HCT116 (cell line): ENCODE measurements at regions not wholly inside any gene's neighbourhood (a gene's known extent, or its start where the extent isn't known, plus 50 kb on each side); places are given as distances from the start of the nearest gene placed in this dataset.

Experiments
- ATAC-seq: fragments of 200-7000 bp; cut with Tn5 transposase; 2 replicates; pipeline ENCODE4 v1.9.1; 2020; ENCODE audit warnings: mild to moderate bottlenecking, moderate library complexity
- BruUV-seq: library from RNA; stranded (reverse); fragments of 400-500 nt; replicated peaks from 2 replicates; lab custom pipeline; 2021; lab: Mats Ljungman, UMichigan
- CTCF ChIA-PET: fragments of 300-600 bp; sonication (Branson Sonifier 250); formaldehyde crosslinking; loops from one replicate; lab custom pipeline; 2021; ENCODE audit warnings: antibody characterized with exemption; lab: Charles Lee
- POLR2A ChIA-PET: fragments of 300-600, 350-600 bp; sonication (Branson Sonifier 250); formaldehyde crosslinking; loops from one replicate; lab custom pipeline; 2021; ENCODE audit warnings: antibody characterized with exemption; lab: Charles Lee
- RAD21 ChIA-PET, 2 experiments: fragments of 300-600 bp; sonication (Branson Sonifier 250); formaldehyde crosslinking; loops; one replicate each; lab custom pipeline; 2023; ENCODE audit warnings: low total read pairs in 2 of 2; ENCODE audit not compliant: uncharacterized antibody in 2 of 2, unreplicated experiment in 2 of 2, low non-redundant PET in 1 of 2; lab: Charles Lee
- DNase-seq: peaks from one replicate; pipeline ENCODE4 v3.0.0-alpha.2; 2010; ENCODE audit warnings: low read depth, low spot score
- H2AFZ ChIP-seq: fragments of 200-600 bp; shearing (Covaris generic), sonication (generic); 2 replicates; pipeline ENCODE4 v1.6.1; 2017; ENCODE audit warnings: low read depth, mixed run types, mixed read lengths, antibody characterized with exemption, low read length; ENCODE audit not compliant: poor library complexity, severe bottlenecking
- H3K27ac ChIP-seq: 2 replicates; pipeline ENCODE4 v1.5.1; 2012; ENCODE audit warnings: low read depth, low read length
- H3K27me3 ChIP-seq: fragments of 200-600 bp; sonication (generic); 2 replicates; pipeline ENCODE4 v1.6.1; 2016; ENCODE audit warnings: mixed run types, low read length, mixed read lengths; ENCODE audit not compliant: insufficient read depth
- H3K36me3 ChIP-seq, 2 experiments: fragments of 200-500 bp in 1 of 2; fragments of 200-600 bp in 1 of 2; sonication (Bioruptor generic) in 1 of 2; sonication (generic) in 1 of 2; 2 replicates each; pipeline versions ENCODE4 v1.5.1 to v1.6.1; 2014 to 2016; ENCODE audit warnings: low read length in 2 of 2, inconsistent platforms in 1 of 2, mixed read lengths in 1 of 2, mixed run types in 1 of 2; ENCODE audit not compliant: insufficient read depth in 2 of 2, control insufficient read depth in 1 of 2
- H3K4me1 ChIP-seq, 2 experiments: fragments of 200-600 bp in 1 of 2; sonication (generic) in 1 of 2; 2 replicates each; pipeline versions ENCODE4 v1.5.1 to v1.6.1; 2012 to 2017; ENCODE audit warnings: low read length in 2 of 2, inconsistent platforms in 1 of 2, mild to moderate bottlenecking in 1 of 2, mixed read lengths in 1 of 2, mixed run types in 1 of 2, moderate library complexity in 1 of 2; ENCODE audit not compliant: insufficient read depth in 2 of 2, control insufficient read depth in 1 of 2
- H3K4me2 ChIP-seq: fragments of 200-600 bp; sonication (generic); 2 replicates; pipeline ENCODE4 v1.6.1; 2017; ENCODE audit warnings: mixed run types, low read length, mixed read lengths
- H3K4me3 ChIP-seq, 2 experiments: fragments of 200-600 bp in 1 of 2; sonication (generic) in 1 of 2; replicated peaks in 1 of 2; 2 replicates each; pipeline ENCODE4 v1.5.1; 2011 to 2016; ENCODE audit warnings: low read length in 2 of 2, control low read depth in 1 of 2, low read depth in 1 of 2, mild to moderate bottlenecking in 1 of 2, mixed read lengths in 1 of 2, mixed run types in 1 of 2
- H3K79me2 ChIP-seq: fragments of 200-600 bp; sonication (generic); 2 replicates; pipeline ENCODE4 v1.6.1; 2017; ENCODE audit warnings: mild to moderate bottlenecking, mixed run types, low read length, moderate library complexity, mixed read lengths; ENCODE audit not compliant: insufficient read depth
- H3K9ac ChIP-seq: fragments of 200-600 bp; sonication (generic); 2 replicates; pipeline ENCODE4 v1.6.1; 2016; ENCODE audit warnings: low read length, mixed read lengths
- H3K9me2 ChIP-seq: fragments of 200-600 bp; sonication (generic), shearing (Covaris generic); 2 replicates; pipeline ENCODE4 v1.6.1; 2017; ENCODE audit warnings: mixed run types, mild to moderate bottlenecking, moderate library complexity; ENCODE audit not compliant: insufficient read depth
- H3K9me3 ChIP-seq, 2 experiments: fragments of 200-500 bp in 1 of 2; fragments of 200-600 bp in 1 of 2; sonication (Bioruptor generic) in 1 of 2; sonication (generic) in 1 of 2; 2 replicates each; pipeline ENCODE4 v1.6.1; 2014 to 2017; ENCODE audit warnings: low read length in 2 of 2, mixed read lengths in 2 of 2, inconsistent platforms in 1 of 2, low read depth in 1 of 2, mild to moderate bottlenecking in 1 of 2, mixed run types in 1 of 2, moderate library complexity in 1 of 2; ENCODE audit not compliant: control insufficient read depth in 1 of 2, insufficient read depth in 1 of 2
- H4K20me1 ChIP-seq: fragments of 200-600 bp; sonication (generic), shearing (Covaris generic); 2 replicates; pipeline ENCODE4 v1.6.1; 2017; ENCODE audit warnings: mixed run types, mild to moderate bottlenecking, moderate library complexity; ENCODE audit not compliant: insufficient read depth
- CEBPB ChIP-seq: IDR thresholded peaks from 2 replicates; pipeline ENCODE4 v1.6.1; 2012; ENCODE audit warnings: low read depth
- JUND ChIP-seq: IDR thresholded peaks from 2 replicates; pipeline ENCODE4 v1.6.1; 2012
- SP1 ChIP-seq: IDR thresholded peaks from 2 replicates; pipeline ENCODE4 v1.6.1; 2012; ENCODE audit warnings: low read depth
- SRF ChIP-seq: IDR thresholded peaks from 2 replicates; pipeline ENCODE4 v1.6.1; 2012; ENCODE audit warnings: low read depth
- TCF7L2 ChIP-seq: IDR thresholded peaks from 2 replicates; pipeline ENCODE4 v1.7.0; 2011; ENCODE audit warnings: borderline replicate concordance, inconsistent platforms; ENCODE audit not compliant: insufficient read depth, insufficient read length; ENCODE audit errors: extremely low read depth
- ZNF274 ChIP-seq: fragments of 200-500 bp; sonication (Bioruptor generic); IDR thresholded peaks from 2 replicates; pipeline ENCODE4 v1.6.1; 2014; ENCODE audit warnings: mild to moderate bottlenecking, low read depth, low read length, inconsistent platforms
- intact Hi-C: fragments of 100-400 bp; cut with micrococcal nuclease; formaldehyde crosslinking; loops from 2 replicates; pipeline ENCODE4 v1.10.0; 2022
- TF ChIP-seq, protein P1 (sequence below), 3 experiments: fragments of 200-600 bp in 1 of 3; sonication (generic) in 1 of 3; IDR thresholded peaks in 2 of 3; conservative IDR thresholded peaks in 1 of 3; 2 replicates each; pipeline ENCODE4 v1.5.1; 2012 to 2017; ENCODE audit warnings: low read depth in 2 of 3, low read length in 2 of 3, antibody characterized with exemption in 1 of 3, borderline replicate concordance in 1 of 3, control low read depth in 1 of 3, mild to moderate bottlenecking in 1 of 3, mixed read lengths in 1 of 3, mixed run types in 1 of 3, moderate library complexity in 1 of 3; ENCODE audit not compliant: insufficient read depth in 1 of 3
- TF ChIP-seq, protein P2 (sequence below): IDR thresholded peaks from 2 replicates; pipeline ENCODE4 v1.6.1; 2012
- TF ChIP-seq, protein P3 (sequence below): IDR thresholded peaks from 2 replicates; pipeline ENCODE4 v1.6.1; 2011; ENCODE audit warnings: mild to moderate bottlenecking, low read length, moderate library complexity; ENCODE audit not compliant: insufficient replicate concordance; ENCODE audit errors: extremely low read depth

- H3K4me3 ChIP-seq, result no peak overlapping the region
- BruUV-seq, result no TSS peak
- H4K20me1 ChIP-seq, result no peaks in the 10 kb centered on the region
- DNase-seq (no peak), ATAC-seq (no peak)
- no peaks in the 10 kb centered on the region for H3K79me2 ChIP-seq
- ChIA-PET RAD21 (no interaction called here), POLR2A (no interaction called here), CTCF (no interaction called here)
- TF ChIP-seq JUND (no peak), ZNF274 (no peak), SP1 (no peak), SRF (no peak)
- TF ChIP-seq, protein P1, sequence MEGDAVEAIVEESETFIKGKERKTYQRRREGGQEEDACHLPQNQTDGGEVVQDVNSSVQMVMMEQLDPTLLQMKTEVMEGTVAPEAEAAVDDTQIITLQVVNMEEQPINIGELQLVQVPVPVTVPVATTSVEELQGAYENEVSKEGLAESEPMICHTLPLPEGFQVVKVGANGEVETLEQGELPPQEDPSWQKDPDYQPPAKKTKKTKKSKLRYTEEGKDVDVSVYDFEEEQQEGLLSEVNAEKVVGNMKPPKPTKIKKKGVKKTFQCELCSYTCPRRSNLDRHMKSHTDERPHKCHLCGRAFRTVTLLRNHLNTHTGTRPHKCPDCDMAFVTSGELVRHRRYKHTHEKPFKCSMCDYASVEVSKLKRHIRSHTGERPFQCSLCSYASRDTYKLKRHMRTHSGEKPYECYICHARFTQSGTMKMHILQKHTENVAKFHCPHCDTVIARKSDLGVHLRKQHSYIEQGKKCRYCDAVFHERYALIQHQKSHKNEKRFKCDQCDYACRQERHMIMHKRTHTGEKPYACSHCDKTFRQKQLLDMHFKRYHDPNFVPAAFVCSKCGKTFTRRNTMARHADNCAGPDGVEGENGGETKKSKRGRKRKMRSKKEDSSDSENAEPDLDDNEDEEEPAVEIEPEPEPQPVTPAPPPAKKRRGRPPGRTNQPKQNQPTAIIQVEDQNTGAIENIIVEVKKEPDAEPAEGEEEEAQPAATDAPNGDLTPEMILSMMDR (IDR thresholded peaks at IDR 0.05 in 2 of 3, conservative IDR thresholded peaks at IDR 0.05 in 1 of 3; ENCODE audit: borderline replicate concordance in 1 of 3, insufficient read depth in 1 of 3, low read depth in 2 of 3, low read length in 2 of 3), result no peak
- H2AFZ ChIP-seq, result no peak overlapping the region
- no peaks in the 10 kb centered on the region for H3K36me3 ChIP-seq
- intact Hi-C loops, result no loop called here
- no peak overlapping the region for H3K27ac ChIP-seq
- no peaks in the 10 kb centered on the region for H3K27me3 ChIP-seq
- H3K4me1 ChIP-seq, result no peaks in the 10 kb centered on the region
- no peaks in the 10 kb centered on the region for H3K9me2 ChIP-seq
- no peaks in the 10 kb centered on the region; a peak in 2 of 4 replicates for H3K9me3 ChIP-seq
- no peak overlapping the region for H3K9ac ChIP-seq
- no peak overlapping the region for H3K4me2 ChIP-seq
Measured at GRCh38 chr3:35486295-35486694, 153.0 kb upstream of the ARPP21 start.

GRCh38 chr3:35487376-35487775 is 151.9 kb upstream of the ARPP21 start:
- no peak overlapping the region for H3K27ac ChIP-seq
- DNase-seq (no peak), ATAC-seq (no peak)
- POLR2A ChIA-PET, result no interaction called here
- TF ChIP-seq, protein P2, sequence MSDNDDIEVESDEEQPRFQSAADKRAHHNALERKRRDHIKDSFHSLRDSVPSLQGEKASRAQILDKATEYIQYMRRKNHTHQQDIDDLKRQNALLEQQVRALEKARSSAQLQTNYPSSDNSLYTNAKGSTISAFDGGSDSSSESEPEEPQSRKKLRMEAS, result no peak
- no peak for TF ChIP-seq TCF7L2
- TF ChIP-seq, protein P3, sequence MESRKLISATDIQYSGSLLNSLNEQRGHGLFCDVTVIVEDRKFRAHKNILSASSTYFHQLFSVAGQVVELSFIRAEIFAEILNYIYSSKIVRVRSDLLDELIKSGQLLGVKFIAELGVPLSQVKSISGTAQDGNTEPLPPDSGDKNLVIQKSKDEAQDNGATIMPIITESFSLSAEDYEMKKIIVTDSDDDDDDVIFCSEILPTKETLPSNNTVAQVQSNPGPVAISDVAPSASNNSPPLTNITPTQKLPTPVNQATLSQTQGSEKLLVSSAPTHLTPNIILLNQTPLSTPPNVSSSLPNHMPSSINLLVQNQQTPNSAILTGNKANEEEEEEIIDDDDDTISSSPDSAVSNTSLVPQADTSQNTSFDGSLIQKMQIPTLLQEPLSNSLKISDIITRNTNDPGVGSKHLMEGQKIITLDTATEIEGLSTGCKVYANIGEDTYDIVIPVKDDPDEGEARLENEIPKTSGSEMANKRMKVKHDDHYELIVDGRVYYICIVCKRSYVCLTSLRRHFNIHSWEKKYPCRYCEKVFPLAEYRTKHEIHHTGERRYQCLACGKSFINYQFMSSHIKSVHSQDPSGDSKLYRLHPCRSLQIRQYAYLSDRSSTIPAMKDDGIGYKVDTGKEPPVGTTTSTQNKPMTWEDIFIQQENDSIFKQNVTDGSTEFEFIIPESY, result no peak
- no peak for TF ChIP-seq SRF
- no peak for TF ChIP-seq CEBPB
- no peaks in the 10 kb centered on the region for H3K36me3 ChIP-seq
- H3K27me3 ChIP-seq, result no peaks in the 10 kb centered on the region
- no TSS peak for BruUV-seq
- H3K4me2 ChIP-seq, result no peak overlapping the region
- H4K20me1 ChIP-seq, result no peaks in the 10 kb centered on the region
- intact Hi-C loops, result no loop called here
- H3K9ac ChIP-seq, result no peak overlapping the region
- H3K4me1 ChIP-seq, result no peaks in the 10 kb centered on the region
- H3K79me2 ChIP-seq, result no peaks in the 10 kb centered on the region
- CTCF ChIA-PET, result no interaction called here
- H3K4me3 ChIP-seq, result no peak overlapping the region
- H3K9me2 ChIP-seq, result no peaks in the 10 kb centered on the region
- peaks cover 0 to 5% of the 10 kb centered on the region in 2 experiments; a peak in 2 of 4 replicates for H3K9me3 ChIP-seq
- H2AFZ ChIP-seq, result no peak overlapping the region
- RAD21 ChIA-PET, result no interaction called here
